Endothelial cell of umbilical vein (primary cell): ENCODE measurements at regions not wholly inside any gene's neighbourhood (a gene's known extent, or its start where the extent isn't known, plus 50 kb on each side); places are given as distances from the start of the nearest gene placed in this dataset.

ENCODE experiments used
- BruUV-seq: library from RNA; stranded (reverse); fragments of 400-500 nt; replicated peaks from 2 replicates; lab custom pipeline; 2021; lab: Mats Ljungman, UMichigan
- CTCF ChIA-PET: fragments of 300-600, 350-600 bp; sonication (Branson Sonifier 250); formaldehyde crosslinking; loops from one replicate; lab custom pipeline; 2021; ENCODE audit warnings: antibody characterized with exemption, inconsistent platforms; lab: Charles Lee
- POLR2A ChIA-PET: fragments of 300-600, 350-600 bp; sonication (Branson Sonifier 250); formaldehyde crosslinking; loops from one replicate; lab custom pipeline; 2021; ENCODE audit warnings: antibody characterized with exemption, inconsistent platforms; lab: Charles Lee
- DNase-seq: peaks from one replicate; pipeline ENCODE4 v3.0.0-alpha.2; 2011; ENCODE audit warnings: low read depth, low spot score
- FAIRE-seq: peaks from 2 replicates; lab custom pipeline; 2011; peaks lifted over from hg19 to GRCh38; lab: Jason Lieb, UNC
- H2AFZ ChIP-seq: 2 replicates; pipeline ENCODE4 v1.6.0; 2012; ENCODE audit warnings: low read depth, low read length, control low read depth, inconsistent platforms
- H3K27ac ChIP-seq: 2 replicates; pipeline ENCODE4 v1.5.1; 2011; ENCODE audit warnings: low read depth, mild to moderate bottlenecking, control low read depth, low read length, moderate library complexity; ENCODE audit not compliant: insufficient read depth
- H3K27me3 ChIP-seq, 2 experiments: 2 replicates each; pipeline versions ENCODE4 v1.6.0 to v1.6.1; 2011; ENCODE audit warnings: low read length in 2 of 2, mixed read lengths in 1 of 2; ENCODE audit not compliant: control insufficient read depth in 2 of 2, insufficient read depth in 2 of 2
- H3K36me3 ChIP-seq, 2 experiments: 2 replicates in 1 of 2; 3 replicates in 1 of 2; pipeline ENCODE4 v1.5.1; 2011; ENCODE audit warnings: low read length in 2 of 2, mild to moderate bottlenecking in 1 of 2, moderate library complexity in 1 of 2; ENCODE audit not compliant: control insufficient read depth in 2 of 2, insufficient read depth in 2 of 2; ENCODE audit errors: extremely low read depth in 1 of 2
- H3K4me1 ChIP-seq: 3 replicates; pipeline ENCODE4 v1.5.1; 2011; ENCODE audit warnings: mild to moderate bottlenecking, low read length; ENCODE audit not compliant: control insufficient read depth, insufficient read depth; ENCODE audit errors: extremely low read depth
- H3K4me2 ChIP-seq: 2 replicates; pipeline ENCODE4 v1.6.1; 2011; ENCODE audit warnings: low read length, control low read depth, mixed read lengths; ENCODE audit not compliant: insufficient read depth
- H3K4me3 ChIP-seq, 3 experiments: fragments of 200-600 bp in 1 of 3; sonication (generic), shearing (Covaris generic) in 1 of 3; replicated peaks in 1 of 3; 2 replicates each; pipeline ENCODE4 v1.5.1; 2011 to 2016; ENCODE audit warnings: control low read depth in 3 of 3, low read length in 3 of 3, mild to moderate bottlenecking in 2 of 3, inconsistent platforms in 1 of 3, low read depth in 1 of 3, moderate library complexity in 1 of 3; ENCODE audit not compliant: insufficient read depth in 1 of 3
- H3K79me2 ChIP-seq: 2 replicates; pipeline ENCODE4 v1.6.0; 2012; ENCODE audit warnings: low read length, inconsistent platforms; ENCODE audit not compliant: control insufficient read depth, insufficient read depth
- H3K9ac ChIP-seq: replicated peaks from 2 replicates; pipeline ENCODE3; 2011; ENCODE audit warnings: low read length, control low read depth; ENCODE audit not compliant: insufficient read depth; ENCODE audit errors: extremely low read depth
- H3K9me1 ChIP-seq: replicated peaks from 3 replicates; pipeline ENCODE4 v1.6.0; 2011; ENCODE audit warnings: mild to moderate bottlenecking, low read length; ENCODE audit not compliant: control insufficient read depth, insufficient read depth; ENCODE audit errors: extremely low read depth
- H3K9me3 ChIP-seq: replicated peaks from 2 replicates; pipeline ENCODE4 v1.5.1; 2012; ENCODE audit warnings: low read length, inconsistent platforms; ENCODE audit not compliant: control insufficient read depth, insufficient read depth
- H4K20me1 ChIP-seq: replicated peaks from 2 replicates; pipeline ENCODE3; 2011; ENCODE audit warnings: mild to moderate bottlenecking, low read length; ENCODE audit not compliant: control insufficient read depth, insufficient read depth; ENCODE audit errors: extremely low read depth
- EZH2 ChIP-seq: IDR thresholded peaks from 2 replicates; pipeline ENCODE4 v1.6.1; 2012; ENCODE audit warnings: borderline replicate concordance, low read depth, mild to moderate bottlenecking, moderate library complexity, low read length, inconsistent platforms; ENCODE audit not compliant: severe bottlenecking
- FOS ChIP-seq: IDR thresholded peaks from 2 replicates; pipeline ENCODE4 v1.6.1; 2011; ENCODE audit warnings: mild to moderate bottlenecking, low read length, moderate library complexity, borderline replicate concordance; ENCODE audit not compliant: insufficient read depth
- GATA2 ChIP-seq: IDR thresholded peaks from 2 replicates; pipeline ENCODE4 v1.7.0; 2011; ENCODE audit warnings: low read depth, mild to moderate bottlenecking, moderate library complexity, mixed read lengths, low read length; ENCODE audit not compliant: insufficient read length, insufficient read depth
- JUN ChIP-seq: IDR thresholded peaks from 2 replicates; pipeline ENCODE4 v1.6.1; 2011; ENCODE audit warnings: borderline replicate concordance, low read depth; ENCODE audit not compliant: insufficient read length, insufficient read depth
- MYC ChIP-seq: IDR thresholded peaks from one replicate; pipeline ENCODE4 v1.6.1; 2011; ENCODE audit warnings: mild to moderate bottlenecking, low read depth, low read length
- POLR2A ChIP-seq: IDR thresholded peaks from 2 replicates; pipeline ENCODE4 v1.6.1; 2012; ENCODE audit warnings: low read depth, mild to moderate bottlenecking, control low read depth, low read length
- POLR2AphosphoS5 ChIP-seq: IDR thresholded peaks from 2 replicates; pipeline ENCODE4 v1.6.1; 2012; ENCODE audit warnings: low read depth, mild to moderate bottlenecking, control low read depth, low read length, moderate library complexity; ENCODE audit not compliant: insufficient read depth
- dilution Hi-C: fragments of 300-500 bp; cut with MboI; formaldehyde crosslinking; loops from one replicate; pipeline ENCODE4 v1.15.0; 2019; ENCODE audit warnings: low sequenced_read_pairs; ENCODE audit not compliant: extremely low pct_ligation_motif_present
- intact Hi-C: fragments of 100-400 bp; cut with micrococcal nuclease; formaldehyde crosslinking; loops from one replicate; pipeline ENCODE4 v1.10.0; 2022
- TF ChIP-seq, protein P1 (sequence below): IDR thresholded peaks from 2 replicates; pipeline ENCODE4 v1.6.1; 2011; ENCODE audit not compliant: insufficient read depth, insufficient read length
- TF ChIP-seq, protein P2 (sequence below), 2 donors: IDR thresholded peaks; 1 replicate in 1 of 2; 2 replicates in 1 of 2; pipeline ENCODE4 v1.5.1; 2011; ENCODE audit warnings: low read length in 2 of 2, mild to moderate bottlenecking in 2 of 2, moderate library complexity in 2 of 2, control low read depth in 1 of 2, inconsistent platforms in 1 of 2, low read depth in 1 of 2; ENCODE audit not compliant: insufficient read depth in 1 of 2; ENCODE audit errors: extremely low read depth in 1 of 2

DNA sequence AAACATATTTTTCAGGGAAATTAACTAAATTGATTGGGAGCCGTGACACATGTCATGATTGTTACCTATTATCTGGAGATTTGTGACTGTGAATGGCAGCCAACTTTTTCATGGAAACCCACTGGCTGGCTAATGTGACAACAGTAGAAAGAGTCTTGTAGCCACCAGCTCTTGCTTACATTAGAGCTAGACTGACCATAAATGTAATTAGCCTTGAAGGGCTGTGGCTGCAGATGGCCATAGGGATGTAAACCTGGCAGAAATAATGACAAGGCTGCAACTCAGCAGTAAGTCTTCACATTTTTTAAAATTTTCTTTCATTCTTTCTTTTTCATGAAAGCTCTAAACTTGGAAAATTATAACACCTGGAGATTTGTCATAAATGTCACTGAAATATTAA lies 168.2 kb upstream of the ROBO2 start:
- intact Hi-C loops: no loop called here
- no peaks in the 10 kb centered on the region for H3K9me1 ChIP-seq
- H4K20me1 ChIP-seq: no peaks in the 10 kb centered on the region
- dilution Hi-C loops: no loop called here
- H3K4me3 ChIP-seq: no peak overlapping the region
- no peaks in the 10 kb centered on the region for H3K4me1 ChIP-seq
- FAIRE-seq (no peak), DNase-seq (no peak)
- no peaks in the 10 kb centered on the region for H3K79me2 ChIP-seq
- POLR2A ChIA-PET: no interaction called here
- H2AFZ ChIP-seq: no peak overlapping the region
- H3K4me2 ChIP-seq: no peak overlapping the region
- H3K9me3 ChIP-seq: no peaks in the 10 kb centered on the region
- H3K27ac ChIP-seq: no peak overlapping the region
- TF ChIP-seq MYC: no peak
- TF ChIP-seq, protein P1, sequence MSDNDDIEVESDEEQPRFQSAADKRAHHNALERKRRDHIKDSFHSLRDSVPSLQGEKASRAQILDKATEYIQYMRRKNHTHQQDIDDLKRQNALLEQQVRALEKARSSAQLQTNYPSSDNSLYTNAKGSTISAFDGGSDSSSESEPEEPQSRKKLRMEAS: no peak
- TF ChIP-seq POLR2A: no peak
- TF ChIP-seq POLR2AphosphoS5: no peak
- TF ChIP-seq, protein P2, sequence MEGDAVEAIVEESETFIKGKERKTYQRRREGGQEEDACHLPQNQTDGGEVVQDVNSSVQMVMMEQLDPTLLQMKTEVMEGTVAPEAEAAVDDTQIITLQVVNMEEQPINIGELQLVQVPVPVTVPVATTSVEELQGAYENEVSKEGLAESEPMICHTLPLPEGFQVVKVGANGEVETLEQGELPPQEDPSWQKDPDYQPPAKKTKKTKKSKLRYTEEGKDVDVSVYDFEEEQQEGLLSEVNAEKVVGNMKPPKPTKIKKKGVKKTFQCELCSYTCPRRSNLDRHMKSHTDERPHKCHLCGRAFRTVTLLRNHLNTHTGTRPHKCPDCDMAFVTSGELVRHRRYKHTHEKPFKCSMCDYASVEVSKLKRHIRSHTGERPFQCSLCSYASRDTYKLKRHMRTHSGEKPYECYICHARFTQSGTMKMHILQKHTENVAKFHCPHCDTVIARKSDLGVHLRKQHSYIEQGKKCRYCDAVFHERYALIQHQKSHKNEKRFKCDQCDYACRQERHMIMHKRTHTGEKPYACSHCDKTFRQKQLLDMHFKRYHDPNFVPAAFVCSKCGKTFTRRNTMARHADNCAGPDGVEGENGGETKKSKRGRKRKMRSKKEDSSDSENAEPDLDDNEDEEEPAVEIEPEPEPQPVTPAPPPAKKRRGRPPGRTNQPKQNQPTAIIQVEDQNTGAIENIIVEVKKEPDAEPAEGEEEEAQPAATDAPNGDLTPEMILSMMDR (IDR thresholded peaks at IDR 0.05; ENCODE audit: extremely low read depth in 1 of 2, insufficient read depth in 1 of 2, low read depth in 1 of 2, low read length in 2 of 2): no peak
- TF ChIP-seq GATA2: no peak
- no peak for TF ChIP-seq EZH2
- no peak for TF ChIP-seq JUN
- TF ChIP-seq FOS: no peak
- BruUV-seq: no TSS peak
- CTCF ChIA-PET: no interaction called here
- no peaks in the 10 kb centered on the region for H3K27me3 ChIP-seq
- H3K9ac ChIP-seq: no peak overlapping the region
- H3K36me3 ChIP-seq: no peaks in the 10 kb centered on the region
